Nephron (organoid): ENCODE measurements at regions not wholly inside any gene's neighbourhood (a gene's known extent, or its start where the extent isn't known, plus 50 kb on each side); places are given as distances from the start of the nearest gene placed in this dataset.
A peak's percentile ranks its signal among the peaks of the same experiment; 100 is the strongest.

Source experiments
- H3K27ac Mint-ChIP-seq, 3 experiments: 2 replicates each; pipeline ENCODE4 v1.8.0; 2020; ENCODE audit warnings: mixed read lengths in 3 of 3, mild to moderate bottlenecking in 2 of 3, moderate library complexity in 1 of 3
- H3K27me3 Mint-ChIP-seq: 2 replicates; pipeline ENCODE4 v1.8.0; 2021; ENCODE audit warnings: low read depth, mild to moderate bottlenecking, moderate library complexity, mixed read lengths
- H3K36me3 Mint-ChIP-seq: 2 replicates; pipeline ENCODE4 v1.8.0; 2020; ENCODE audit warnings: low read depth, mixed read lengths
- H3K4me1 Mint-ChIP-seq: 2 replicates; pipeline ENCODE4 v1.8.0; 2020; ENCODE audit warnings: mixed read lengths
- H3K4me3 Mint-ChIP-seq, 3 experiments: 2 replicates each; pipeline ENCODE4 v1.8.0; 2020; ENCODE audit warnings: mild to moderate bottlenecking in 3 of 3, mixed read lengths in 3 of 3, moderate library complexity in 2 of 3
- H3K9me3 Mint-ChIP-seq: 2 replicates; pipeline ENCODE4 v1.8.0; 2020; ENCODE audit warnings: mixed read lengths
- CTCF ChIP-seq, 3 experiments: fragments of 200-600 bp; sonication (generic); IDR thresholded peaks; one replicate each; pipeline ENCODE4 v1.5.0; 2021; ENCODE audit warnings: antibody characterized with exemption in 3 of 3; ENCODE audit not compliant: unreplicated experiment in 3 of 3

GRCh38 chr2:217711188-217711587 is 291.6 kb downstream of the TNS1 start:
- no peak for TF ChIP-seq CTCF (IDR thresholded peaks at IDR 0.05; ENCODE audit: unreplicated experiment in 3 of 3)
- H3K27me3 Mint-ChIP-seq, result no peaks in the 10 kb centered on the region
- H3K9me3 Mint-ChIP-seq, result no peaks in the 10 kb centered on the region

GRCh38 chr2:217710211-217710765 is 292.5 kb downstream of the TNS1 start:
- peaks cover 79% of the 10 kb centered on the region for H3K4me1 Mint-ChIP-seq
- H3K9me3 Mint-ChIP-seq, result no peaks in the 10 kb centered on the region
- peak overlapping the region; percentile 27 to 98 (median 47) for H3K27ac Mint-ChIP-seq
- no peak for TF ChIP-seq CTCF (IDR thresholded peaks at IDR 0.05; ENCODE audit: unreplicated experiment in 3 of 3)
- no peak overlapping the region for H3K4me3 Mint-ChIP-seq
- H3K36me3 Mint-ChIP-seq, result no peaks in the 10 kb centered on the region
- H3K27me3 Mint-ChIP-seq, result no peaks in the 10 kb centered on the region

More at GRCh38 chr2:217711188-217711587, 291.6 kb downstream of the TNS1 start:
- Mint-ChIP-seq H3K4me3 (no peak overlapping the region), H3K4me1 (peaks cover 79% of the 10 kb centered on the region), H3K27ac (peak overlapping the region; percentile 27 to 98 (median 46)), H3K36me3 (no peaks in the 10 kb centered on the region)

- Mint-ChIP-seq H3K4me1 (peaks cover 73% of the 10 kb centered on the region), H3K4me3 (no peak overlapping the region), H3K36me3 (no peaks in the 10 kb centered on the region), H3K27ac (peak overlapping the region in 2 of 3 experiments; percentile 47 to 98), H3K27me3 (no peaks in the 10 kb centered on the region), H3K9me3 (no peaks in the 10 kb centered on the region)
- no peak for TF ChIP-seq CTCF (IDR thresholded peaks at IDR 0.05; ENCODE audit: unreplicated experiment in 3 of 3)
These were observed 293.2 kb downstream of the TNS1 start for GRCh38 chr2:217709478-217710210.

- peak overlapping the region in 2 of 3 experiments; percentile 26 to 75 for H3K27ac Mint-ChIP-seq
- peaks cover 4% of the 10 kb centered on the region for H3K27me3 Mint-ChIP-seq
- peaks cover 54% of the 10 kb centered on the region for H3K4me1 Mint-ChIP-seq
- TF ChIP-seq CTCF (IDR thresholded peaks at IDR 0.05; ENCODE audit: unreplicated experiment in 3 of 3), result no peak
- H3K9me3 Mint-ChIP-seq, result no peaks in the 10 kb centered on the region
- H3K4me3 Mint-ChIP-seq, result no peak overlapping the region
- H3K36me3 Mint-ChIP-seq, result no peaks in the 10 kb centered on the region
These were observed 295.6 kb downstream of the TNS1 start for GRCh38 chr2:217707131-217707611.

GRCh38 chr2:217706513-217706912 is 296.3 kb downstream of the TNS1 start:
- H3K27ac Mint-ChIP-seq, result peak overlapping the region in 2 of 3 experiments; percentile 26 to 75
- H3K27me3 Mint-ChIP-seq, result peaks cover 4% of the 10 kb centered on the region
- TF ChIP-seq CTCF (IDR thresholded peaks at IDR 0.05; ENCODE audit: unreplicated experiment in 3 of 3), result no peak
- H3K36me3 Mint-ChIP-seq, result no peaks in the 10 kb centered on the region
- H3K9me3 Mint-ChIP-seq, result no peaks in the 10 kb centered on the region
- H3K4me1 Mint-ChIP-seq, result peaks cover 48% of the 10 kb centered on the region
- H3K4me3 Mint-ChIP-seq, result no peak overlapping the region
